ENCODE measurements at regions not wholly inside any gene's neighbourhood (a gene's known extent, or its start where the extent isn't known, plus 50 kb on each side); places are given as distances from the start of the nearest gene placed in this dataset.

GRCh38 chr14:84225268-84225667, 1304.7 kb upstream of the FLRT2 start:
- TF ChIP-seq POLR2AphosphoS5 (IDR thresholded peaks at IDR 0.05; ENCODE audit: low read depth, low read length) (no peak), REST (IDR thresholded peaks at IDR 0.05; ENCODE audit: insufficient read depth in 1 of 2, low read depth in 2 of 2, low read length in 2 of 2) (no peak), TAF1 (IDR thresholded peaks at IDR 0.05; ENCODE audit: borderline replicate concordance, insufficient read depth, low read length) (no peak)
